ENCODE measurements at regions not wholly inside any gene's neighbourhood (a gene's known extent, or its start where the extent isn't known, plus 50 kb on each side); places are given as distances from the start of the nearest gene placed in this dataset.

DNA sequence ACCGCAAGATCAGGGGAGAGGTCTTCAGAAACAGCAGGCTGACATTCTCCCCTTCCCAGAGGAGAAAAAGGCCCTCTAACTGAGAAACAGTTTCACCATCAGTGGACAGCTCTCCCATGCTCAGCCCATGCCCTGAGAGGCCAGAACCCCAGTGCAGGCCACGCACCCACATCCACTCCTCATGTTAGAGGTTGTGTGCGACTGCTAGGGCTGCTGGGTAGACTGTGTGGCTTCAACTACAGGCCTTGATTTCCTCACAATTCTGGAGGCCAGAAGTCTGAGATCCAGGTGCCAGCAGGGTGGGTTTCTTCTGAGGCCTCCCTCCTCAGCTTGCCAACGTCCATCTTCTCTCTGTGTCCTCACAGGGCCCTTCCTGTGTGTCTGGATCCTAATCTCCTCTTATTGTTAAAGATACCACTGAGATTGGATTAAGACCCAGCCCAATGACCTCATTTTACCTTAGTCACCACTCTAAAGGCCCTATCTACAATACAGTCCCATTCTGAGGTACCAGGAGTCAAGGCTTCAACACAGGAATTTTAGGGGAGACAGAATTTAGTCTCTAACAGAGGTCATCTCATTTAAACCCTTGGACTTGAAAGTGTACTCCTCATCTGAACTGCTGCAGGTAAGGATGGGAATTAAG, 67.7 kb upstream of the CD93 start:
- no peaks in the 10 kb centered on the region for H3K9me3 ChIP-seq
- no peak overlapping the region for H3K4me3 ChIP-seq
- TF ChIP-seq, protein P1, sequence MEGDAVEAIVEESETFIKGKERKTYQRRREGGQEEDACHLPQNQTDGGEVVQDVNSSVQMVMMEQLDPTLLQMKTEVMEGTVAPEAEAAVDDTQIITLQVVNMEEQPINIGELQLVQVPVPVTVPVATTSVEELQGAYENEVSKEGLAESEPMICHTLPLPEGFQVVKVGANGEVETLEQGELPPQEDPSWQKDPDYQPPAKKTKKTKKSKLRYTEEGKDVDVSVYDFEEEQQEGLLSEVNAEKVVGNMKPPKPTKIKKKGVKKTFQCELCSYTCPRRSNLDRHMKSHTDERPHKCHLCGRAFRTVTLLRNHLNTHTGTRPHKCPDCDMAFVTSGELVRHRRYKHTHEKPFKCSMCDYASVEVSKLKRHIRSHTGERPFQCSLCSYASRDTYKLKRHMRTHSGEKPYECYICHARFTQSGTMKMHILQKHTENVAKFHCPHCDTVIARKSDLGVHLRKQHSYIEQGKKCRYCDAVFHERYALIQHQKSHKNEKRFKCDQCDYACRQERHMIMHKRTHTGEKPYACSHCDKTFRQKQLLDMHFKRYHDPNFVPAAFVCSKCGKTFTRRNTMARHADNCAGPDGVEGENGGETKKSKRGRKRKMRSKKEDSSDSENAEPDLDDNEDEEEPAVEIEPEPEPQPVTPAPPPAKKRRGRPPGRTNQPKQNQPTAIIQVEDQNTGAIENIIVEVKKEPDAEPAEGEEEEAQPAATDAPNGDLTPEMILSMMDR (IDR thresholded peaks at IDR 0.05) = no peak
- H3K27ac ChIP-seq = peak overlapping the region in 1 of 2 donors; percentile 77
- ATAC-seq = no peak
- no peak for DNase-seq
- H3K36me3 ChIP-seq = no peaks in the 10 kb centered on the region
- H3K4me1 ChIP-seq = peaks cover 20 to 100% of the 10 kb centered on the region in 2 donors
- H3K27me3 ChIP-seq = no peaks in the 10 kb centered on the region
- intact Hi-C loops (cut with DNase I) = no loop called here

DNA sequence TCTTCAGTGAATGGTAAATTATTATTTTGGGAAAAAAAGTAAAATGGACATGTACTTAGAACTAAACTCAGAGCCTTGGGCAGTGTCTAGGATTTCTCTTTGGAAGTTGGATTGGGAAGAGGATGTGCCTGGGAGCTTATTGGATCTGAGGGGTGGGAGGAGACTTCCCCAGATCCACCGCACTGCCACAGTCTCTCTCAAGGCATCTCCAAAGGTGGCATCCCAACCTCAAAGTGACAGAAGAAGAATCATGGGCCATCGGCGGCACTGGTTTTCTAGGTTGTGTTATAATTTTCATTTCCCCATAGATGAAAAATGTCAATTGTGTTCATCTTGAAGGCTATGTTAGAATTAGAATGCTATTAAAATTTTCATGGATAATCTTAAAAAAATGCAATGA, 66.8 kb upstream of the CD93 start:
- no peak for DNase-seq
- peak overlapping the region in 1 of 2 donors; percentile 73 for H3K27ac ChIP-seq

DNA sequence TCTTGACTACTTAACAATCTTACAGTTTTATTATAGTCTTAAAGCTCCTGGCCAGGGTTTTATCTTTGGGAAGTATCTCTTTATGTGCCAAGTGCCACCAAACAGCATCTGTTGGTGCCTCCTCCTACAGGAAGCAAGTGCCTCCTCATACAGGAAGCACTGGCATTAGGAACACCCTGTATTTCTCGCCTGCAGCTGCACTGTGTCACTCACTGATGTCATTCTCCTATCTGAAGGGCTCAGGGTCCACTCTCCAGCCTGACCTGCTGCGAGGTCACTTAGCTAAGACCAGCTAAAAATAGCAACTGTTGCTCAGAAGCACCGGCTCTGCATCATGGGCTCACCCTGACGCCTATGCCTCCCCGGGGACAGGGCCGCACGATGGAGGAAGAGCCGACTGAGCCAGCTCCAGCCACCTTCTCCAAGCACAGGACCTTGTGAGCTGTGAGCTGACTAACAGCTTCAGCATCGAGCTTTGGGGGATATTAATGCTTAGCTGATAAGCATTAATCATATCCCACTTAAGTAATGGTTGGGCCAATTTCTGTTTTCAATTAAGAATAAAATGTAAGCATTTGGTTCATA, 66.3 kb upstream of the CD93 start:
- Histone ChIP-seq H3K4me1 (peaks cover 20 to 100% of the 10 kb centered on the region in 2 donors), H3K27ac (peak overlapping the region in 1 of 2 donors; percentile 73), H3K9me3 (no peaks in the 10 kb centered on the region), H3K36me3 (no peaks in the 10 kb centered on the region), H3K4me3 (no peak overlapping the region), H3K27me3 (no peaks in the 10 kb centered on the region)
- DNase-seq = peak in 2 of 4 donors; percentile 59 to 73
- peak; percentile 36 for ATAC-seq
- TF ChIP-seq, protein P1 (IDR thresholded peaks at IDR 0.05) = no peak
- intact Hi-C loops (cut with DNase I) = no loop called here

More for the DNA sequence above, 66.8 kb upstream of the CD93 start:
- no peaks in the 10 kb centered on the region for H3K9me3 ChIP-seq
- peaks cover 18 to 100% of the 10 kb centered on the region in 2 donors for H3K4me1 ChIP-seq
- no peaks in the 10 kb centered on the region for H3K36me3 ChIP-seq
- no peak overlapping the region for H3K4me3 ChIP-seq
- intact Hi-C loops (cut with DNase I) = no loop called here
- H3K27me3 ChIP-seq = no peaks in the 10 kb centered on the region
- ATAC-seq = no peak
- TF ChIP-seq, protein P1 (IDR thresholded peaks at IDR 0.05) = no peak

DNA sequence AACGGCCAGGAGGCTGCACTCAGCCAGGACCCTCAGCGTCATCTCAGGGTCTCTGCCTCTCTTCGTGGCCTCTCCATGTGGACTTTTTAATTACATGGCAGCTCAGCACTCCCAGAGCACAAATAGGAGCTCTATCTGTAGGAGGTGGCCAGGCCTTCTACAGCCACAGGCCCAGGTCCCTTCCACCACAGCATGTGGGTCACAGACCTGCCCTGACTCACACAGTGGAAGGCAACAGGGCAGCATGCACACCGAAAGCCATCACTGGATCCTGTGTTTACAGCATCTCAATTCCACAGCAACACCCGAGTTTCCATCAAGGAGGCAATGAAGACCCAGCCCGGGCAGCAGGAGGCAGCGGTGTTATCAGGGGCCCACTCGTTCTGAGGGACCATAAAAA, 65.8 kb upstream of the CD93 start:
- Histone ChIP-seq H3K27me3 (no peaks in the 10 kb centered on the region), H3K27ac (peak overlapping the region in 1 of 2 donors; percentile 73), H3K4me1 (peaks cover 19 to 100% of the 10 kb centered on the region in 2 donors), H3K4me3 (no peak overlapping the region), H3K36me3 (no peaks in the 10 kb centered on the region), H3K9me3 (no peaks in the 10 kb centered on the region)
- ATAC-seq (no peak), DNase-seq (peak in 1 of 4 donors; percentile 34)
- intact Hi-C loops (cut with DNase I) = no loop called here
- TF ChIP-seq, protein P1 (IDR thresholded peaks at IDR 0.05) = no peak

DNA sequence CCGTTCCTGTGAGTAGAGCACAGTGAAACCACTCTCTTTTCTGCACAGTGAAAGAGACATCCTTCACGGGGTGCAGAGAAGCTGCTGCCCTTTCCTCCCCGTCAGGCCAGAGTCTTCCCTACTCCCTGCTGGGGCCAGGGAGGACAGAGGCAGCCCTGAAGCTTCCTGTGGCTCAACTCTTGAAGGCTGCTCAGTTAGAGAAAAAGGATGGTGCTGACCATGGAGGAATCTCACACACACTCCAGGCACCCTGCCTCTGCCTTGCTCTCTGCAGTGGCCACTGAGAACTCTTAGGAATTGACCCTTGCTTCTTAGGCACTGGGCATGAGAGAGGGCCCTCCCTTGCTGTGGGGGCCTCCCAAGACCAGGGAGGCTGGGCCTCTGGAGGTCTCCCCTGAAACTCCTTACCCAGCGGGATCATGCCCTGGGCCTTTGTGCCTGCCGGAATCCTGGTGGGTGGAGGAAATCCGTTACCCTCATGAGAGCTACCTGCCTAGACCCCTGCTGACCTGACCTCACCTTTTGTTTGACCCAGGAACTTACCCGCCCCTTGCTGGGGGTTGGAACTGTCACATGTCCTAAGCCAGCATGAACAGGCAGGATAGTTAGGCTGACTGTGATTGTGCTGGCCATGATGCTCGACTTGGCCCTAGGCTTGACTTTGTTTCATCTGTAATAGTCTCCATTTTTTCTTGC, 65.0 kb upstream of the CD93 start:
- Histone ChIP-seq H3K27ac (peak overlapping the region in 1 of 2 donors; percentile 21), H3K27me3 (no peaks in the 10 kb centered on the region), H3K9me3 (no peaks in the 10 kb centered on the region), H3K4me3 (no peak overlapping the region), H3K4me1 (peaks cover 13 to 100% of the 10 kb centered on the region in 2 donors), H3K36me3 (no peaks in the 10 kb centered on the region)
- TF ChIP-seq, protein P1 (IDR thresholded peaks at IDR 0.05) = no peak
- ATAC-seq (no peak), DNase-seq (no peak)
- intact Hi-C loops (cut with DNase I) = no loop called here
